Gastroesophageal sphincter (tissue), 4 donors: ENCODE measurements at regions not wholly inside any gene's neighbourhood (a gene's known extent, or its start where the extent isn't known, plus 50 kb on each side); places are given as distances from the start of the nearest gene placed in this dataset.
"Not testable (repeated sequence)": the region's sequence is repeated elsewhere in the genome, so short reads cannot be mapped to it uniquely, and the experiment has no call there.

Source experiments
- ATAC-seq: fragments of 150-250 bp; one replicate; pipeline ENCODE4 v1.9.1; 2016; ENCODE audit warnings: mild to moderate bottlenecking, moderate library complexity
- H3K27ac ChIP-seq, 4 donors: fragments of 200-600 bp; sonication (generic) in 3 of 4; 1 replicate in 3 of 4; 2 replicates in 1 of 4; pipeline ENCODE4 v1.5.1; 2016 to 2019
- H3K27me3 ChIP-seq: fragments of 200-600 bp; sonication (generic); one replicate; pipeline ENCODE4 v1.5.1; 2019
- H3K36me3 ChIP-seq, 2 donors: fragments of 200-600 bp; sonication (generic); one replicate each; pipeline ENCODE4 v1.5.1; 2019; ENCODE audit warnings: control low read depth in 1 of 2
- H3K4me1 ChIP-seq, 3 donors: fragments of 200-600 bp; sonication (generic); 1 replicate in 2 of 3; 2 replicates in 1 of 3; pipeline ENCODE4 v1.5.1; 2016 to 2019; ENCODE audit warnings: control low read depth in 2 of 3
- H3K4me3 ChIP-seq, 2 donors: fragments of 200-600 bp; sonication (generic); one replicate each; pipeline ENCODE4 v1.5.1; 2019; ENCODE audit warnings: mild to moderate bottlenecking in 1 of 2, moderate library complexity in 1 of 2
- H3K9me3 ChIP-seq, 3 donors: fragments of 200-600 bp; sonication (generic); one replicate each; pipeline ENCODE4 v1.5.1; 2017 to 2019; ENCODE audit warnings: control low read depth in 2 of 3
- WGBS, 2 donors: methylation state at CpG; one replicate each; pipeline ENCODE4 v1.1.5; 2018; ENCODE audit warnings: low coverage in 1 of 2; 5-methylcytosine and 5-hydroxymethylcytosine counted together

DNA sequence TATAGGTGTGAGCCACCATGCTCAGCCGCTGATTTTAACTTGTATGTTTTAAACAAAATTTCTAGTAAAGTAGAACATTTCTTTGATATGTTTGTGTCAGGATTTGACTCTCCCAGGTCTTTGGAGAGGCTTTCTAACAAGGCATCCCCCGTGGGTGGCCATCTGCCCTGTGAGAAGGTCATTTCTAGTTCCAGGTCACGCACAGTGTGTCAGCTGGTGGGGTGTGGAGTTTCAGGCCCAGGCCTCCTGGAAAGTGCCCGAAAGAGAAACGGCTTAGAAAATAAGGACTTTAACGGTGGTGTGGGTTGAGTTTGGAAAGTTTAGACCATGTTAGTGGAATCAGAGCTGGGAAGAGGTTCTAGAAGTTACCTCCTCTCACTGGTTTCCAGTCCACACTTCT is 61.0 kb downstream of the SPDYE17 start:
- not testable (repeated sequence) for ATAC-seq, H3K4me3 ChIP-seq, H3K9me3 ChIP-seq, H3K36me3 ChIP-seq, H3K27me3 ChIP-seq, H3K4me1 ChIP-seq, H3K27ac ChIP-seq
- no CpG with 5 or more reads among the region's 6 CpGs for WGBS, 2 donors

DNA sequence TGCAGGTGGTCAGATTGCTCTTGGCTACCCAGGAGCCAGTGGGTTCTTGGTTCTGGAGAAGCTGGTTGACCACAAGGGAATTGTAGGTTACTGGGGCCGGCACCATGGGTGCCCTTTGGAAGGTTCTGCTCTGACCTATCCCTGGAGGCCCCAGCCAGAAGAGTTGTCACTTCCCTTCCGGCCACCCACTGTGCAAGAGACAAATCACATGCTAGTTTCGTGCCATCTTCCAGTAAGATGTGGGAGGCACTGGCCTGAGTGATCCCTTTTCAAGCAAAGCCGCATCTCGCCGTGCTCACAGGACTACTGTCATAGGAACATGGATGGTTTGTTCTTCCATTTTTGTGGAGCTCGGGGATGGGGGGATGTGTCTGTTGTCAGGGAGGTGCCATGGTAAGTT is 62.3 kb downstream of the SPDYE17 start:
- H3K27me3 ChIP-seq, ATAC-seq, H3K4me1 ChIP-seq, H3K9me3 ChIP-seq, H3K4me3 ChIP-seq, H3K27ac ChIP-seq, H3K36me3 ChIP-seq: not testable (repeated sequence)
- WGBS, 2 donors, result 100% methylated on average over 1 of the region's 7 CpGs; no CpG with 5 or more reads in 1 of the 2 donors

DNA sequence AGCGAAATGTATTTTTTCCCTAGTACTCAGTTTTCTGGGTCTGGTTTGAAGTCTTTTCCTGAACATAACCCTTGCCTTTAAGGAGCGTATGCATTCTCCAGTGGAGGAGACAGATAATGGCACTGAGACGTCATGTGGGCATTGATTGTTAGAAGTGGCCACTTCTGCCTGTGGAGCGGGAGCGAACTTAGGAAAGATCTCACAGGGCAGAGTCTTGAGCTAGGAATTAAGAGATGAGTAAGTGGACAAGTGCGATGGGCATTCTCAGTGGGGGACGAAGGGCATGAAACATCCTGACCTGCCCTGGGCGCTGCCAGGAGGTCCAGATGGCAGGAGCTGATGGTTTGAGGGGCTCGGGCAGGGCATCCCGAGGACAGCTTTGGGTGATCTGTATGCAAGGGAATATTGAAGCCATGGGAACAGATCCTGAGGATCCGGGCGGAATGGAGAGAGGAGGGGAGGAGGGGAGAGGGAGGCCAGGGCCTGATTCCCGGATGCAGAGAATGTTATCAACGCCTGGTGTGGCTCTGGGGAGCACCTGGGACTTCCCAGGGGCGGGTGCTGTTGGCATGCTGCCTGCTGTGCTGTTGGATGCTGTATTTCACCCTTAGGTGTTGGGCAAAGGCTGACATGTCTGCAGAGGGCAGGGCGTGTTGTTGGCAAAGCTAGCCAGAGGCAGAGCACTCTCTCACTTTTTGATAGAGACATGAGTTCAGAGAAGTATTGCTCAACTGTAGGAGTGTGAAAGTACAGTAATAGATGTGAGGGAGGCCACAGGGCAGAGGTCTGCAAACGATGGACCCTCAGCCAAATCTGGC is 66.2 kb downstream of the SPDYE17 start:
- not testable (repeated sequence) for H3K4me1 ChIP-seq, H3K36me3 ChIP-seq, H3K27ac ChIP-seq, H3K27me3 ChIP-seq, H3K9me3 ChIP-seq, H3K4me3 ChIP-seq
- WGBS, 2 donors, result no CpG with 5 or more reads among the region's 17 CpGs
- ATAC-seq, result peak; percentile 62

DNA sequence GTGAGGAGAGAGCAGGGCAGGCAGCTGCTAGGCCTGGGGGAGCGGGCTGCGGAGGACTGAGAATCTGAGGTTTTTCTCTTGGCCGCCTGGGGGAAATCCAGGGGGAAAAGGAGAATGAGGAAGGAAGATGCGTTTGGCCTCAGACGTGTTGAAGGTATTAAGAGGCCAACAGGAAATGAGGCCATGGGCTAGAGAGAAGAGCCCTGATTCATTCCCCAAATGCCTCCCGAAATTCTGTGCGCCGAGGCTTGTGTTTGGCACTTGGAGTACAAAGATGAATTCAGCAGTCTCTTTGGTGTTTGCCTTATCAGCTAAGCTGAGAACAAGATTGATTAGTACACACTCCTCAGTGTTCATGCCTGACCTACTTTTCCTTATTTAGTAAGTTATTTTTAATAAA is 68.1 kb downstream of the SPDYE17 start:
- ATAC-seq, result peak; percentile 65
- not testable (repeated sequence) for H3K27ac ChIP-seq
- WGBS, 2 donors, result no CpG with 5 or more reads among the region's 8 CpGs

DNA sequence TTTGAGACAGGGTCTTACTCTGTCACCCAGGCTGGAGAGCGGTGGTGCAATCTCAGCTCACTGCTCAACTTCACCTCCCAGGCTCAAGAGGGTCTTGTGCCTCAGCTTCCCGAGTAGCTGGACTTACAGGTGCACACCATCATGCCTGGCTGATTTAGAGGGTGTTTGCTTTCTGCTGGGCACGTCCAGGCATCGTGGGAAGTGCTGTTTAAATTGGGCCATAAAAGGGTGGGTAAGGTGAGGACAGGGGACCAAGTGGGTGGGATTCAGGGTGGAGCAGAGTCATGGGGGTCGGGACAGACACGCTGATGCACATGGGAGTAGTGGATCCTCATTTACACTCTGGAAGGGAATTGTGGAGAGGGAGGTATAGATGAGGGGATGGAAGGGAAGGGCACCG is 69.1 kb downstream of the SPDYE17 start:
- H3K4me1 ChIP-seq, H3K4me3 ChIP-seq, H3K27me3 ChIP-seq, H3K36me3 ChIP-seq, ATAC-seq, H3K27ac ChIP-seq, H3K9me3 ChIP-seq: not testable (repeated sequence)
- WGBS, 2 donors, result 86% methylated on average over 2 of the region's 7 CpGs; no CpG with 5 or more reads in 1 of the 2 donors

More for the DNA sequence above, 68.1 kb downstream of the SPDYE17 start:
- H3K36me3 ChIP-seq, H3K4me3 ChIP-seq, H3K4me1 ChIP-seq, H3K27me3 ChIP-seq, H3K9me3 ChIP-seq: not testable (repeated sequence)

DNA sequence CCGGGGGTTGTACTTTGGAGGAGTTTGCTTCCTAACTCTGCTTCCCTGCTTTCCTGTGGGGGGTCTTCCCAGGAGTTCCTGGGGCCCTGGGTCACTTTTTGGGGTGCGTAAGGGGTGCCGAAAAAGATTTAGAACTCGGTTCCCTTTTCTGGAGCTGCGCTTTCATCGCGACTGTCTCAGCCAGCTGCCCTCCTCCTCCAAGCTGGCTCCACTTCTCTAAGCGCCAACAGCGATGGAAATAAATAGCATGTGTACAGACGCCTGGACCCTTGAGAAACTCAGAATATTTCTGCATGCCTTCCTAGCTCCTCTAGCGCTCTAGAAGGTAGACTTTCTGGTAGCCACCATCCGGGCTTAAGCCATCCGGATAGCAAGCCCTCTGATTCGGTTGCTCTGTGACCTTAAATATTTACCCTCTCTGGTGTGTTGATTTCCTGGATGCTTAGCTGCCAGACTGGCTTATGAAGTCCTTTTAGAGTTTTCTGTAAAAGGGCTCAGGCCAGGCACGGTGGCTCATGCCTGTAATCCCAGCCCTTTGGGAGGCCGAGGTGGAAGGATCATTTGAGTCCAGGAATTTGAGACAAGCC is 71.7 kb downstream of the SPDYE17 start:
- not testable (repeated sequence) for H3K4me1 ChIP-seq, H3K27ac ChIP-seq, ATAC-seq, H3K27me3 ChIP-seq, H3K36me3 ChIP-seq, H3K4me3 ChIP-seq, H3K9me3 ChIP-seq
- no CpG with 5 or more reads among the region's 16 CpGs for WGBS, 2 donors

- not testable (repeated sequence) for H3K27me3 ChIP-seq, H3K9me3 ChIP-seq, H3K36me3 ChIP-seq, H3K4me3 ChIP-seq, H3K4me1 ChIP-seq
- ATAC-seq, result peak; percentile 95
- no CpG with 5 or more reads among the region's 69 CpGs for WGBS, 2 donors
- peak overlapping the region in 1 of 4 donors; percentile 71 for H3K27ac ChIP-seq
These were observed 72.4 kb downstream of the SPDYE17 start for GRCh38 chr7:76959573-76960399.

GRCh38 chr7:76956531-76956930 is 75.6 kb downstream of the SPDYE17 start:
- H3K4me1 ChIP-seq, H3K27me3 ChIP-seq, H3K9me3 ChIP-seq, H3K4me3 ChIP-seq, H3K27ac ChIP-seq, H3K36me3 ChIP-seq, ATAC-seq: not testable (repeated sequence)
- WGBS, 2 donors, result no CpG with 5 or more reads among the region's 5 CpGs

DNA sequence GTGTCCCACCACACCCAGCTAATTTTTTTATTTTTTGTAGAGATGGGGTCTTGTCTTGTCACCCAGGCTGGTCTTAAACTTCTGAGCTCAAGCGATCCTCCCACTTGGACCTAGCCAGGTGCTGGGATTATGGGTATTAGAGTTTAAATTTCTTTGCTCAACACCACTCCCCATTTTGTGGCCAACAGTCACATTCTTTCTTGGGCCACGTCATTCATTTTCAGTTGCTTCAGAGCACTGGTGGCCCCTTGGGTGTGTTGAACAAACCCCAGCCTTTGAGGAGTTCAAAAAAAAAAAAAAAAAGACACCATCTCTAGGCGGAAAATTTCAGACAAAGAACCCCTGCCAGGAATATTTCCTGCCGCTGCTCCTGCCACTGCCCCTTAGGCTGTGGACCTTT is 77.0 kb downstream of the SPDYE17 start:
- H3K27me3 ChIP-seq, ATAC-seq: not testable (repeated sequence)
- no CpG with 5 or more reads among the region's 4 CpGs for WGBS, 2 donors

GRCh38 chr7:76944603-76945002 is 87.6 kb downstream of the SPDYE17 start:
- H3K9me3 ChIP-seq, ATAC-seq, H3K27me3 ChIP-seq, H3K27ac ChIP-seq, H3K36me3 ChIP-seq, H3K4me3 ChIP-seq, H3K4me1 ChIP-seq: not testable (repeated sequence)

More for the DNA sequence above, 77.0 kb downstream of the SPDYE17 start:
- not testable (repeated sequence) for H3K27ac ChIP-seq, H3K9me3 ChIP-seq, H3K36me3 ChIP-seq, H3K4me3 ChIP-seq, H3K4me1 ChIP-seq

- not testable (repeated sequence) for H3K4me1 ChIP-seq, H3K27me3 ChIP-seq, ATAC-seq, H3K4me3 ChIP-seq, H3K9me3 ChIP-seq, H3K27ac ChIP-seq, H3K36me3 ChIP-seq
- WGBS, 2 donors, result 100% methylated on average over 1 of the region's 2 CpGs
These were observed 90.1 kb downstream of the SPDYE17 start for GRCh38 chr7:76941809-76942765.

DNA sequence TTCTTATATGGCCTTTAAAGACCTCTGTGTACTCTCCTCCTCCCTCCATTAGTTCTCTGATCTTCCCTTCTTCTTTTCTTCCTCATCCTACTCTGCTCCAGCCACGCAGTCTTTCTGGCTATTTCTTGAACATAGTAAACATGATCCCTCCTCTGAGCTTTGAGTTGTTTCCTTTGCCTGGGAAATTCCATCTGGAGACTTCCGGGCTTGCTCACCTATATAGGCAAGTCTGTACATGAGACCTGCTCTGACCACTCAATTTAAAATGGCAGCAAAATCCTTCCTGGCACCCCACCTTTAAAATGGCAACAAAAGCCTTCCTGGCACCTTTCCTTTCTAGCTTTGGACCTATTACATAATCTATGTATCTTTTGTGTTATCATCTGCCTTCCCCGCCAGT is 94.4 kb downstream of the SPDYE17 start:
- not testable (repeated sequence) for H3K27ac ChIP-seq, H3K9me3 ChIP-seq, H3K4me1 ChIP-seq, H3K27me3 ChIP-seq, ATAC-seq, H3K36me3 ChIP-seq, H3K4me3 ChIP-seq
- 84% methylated on average over 2 of the region's 3 CpGs; no CpG with 5 or more reads in 1 of the 2 donors for WGBS, 2 donors

DNA sequence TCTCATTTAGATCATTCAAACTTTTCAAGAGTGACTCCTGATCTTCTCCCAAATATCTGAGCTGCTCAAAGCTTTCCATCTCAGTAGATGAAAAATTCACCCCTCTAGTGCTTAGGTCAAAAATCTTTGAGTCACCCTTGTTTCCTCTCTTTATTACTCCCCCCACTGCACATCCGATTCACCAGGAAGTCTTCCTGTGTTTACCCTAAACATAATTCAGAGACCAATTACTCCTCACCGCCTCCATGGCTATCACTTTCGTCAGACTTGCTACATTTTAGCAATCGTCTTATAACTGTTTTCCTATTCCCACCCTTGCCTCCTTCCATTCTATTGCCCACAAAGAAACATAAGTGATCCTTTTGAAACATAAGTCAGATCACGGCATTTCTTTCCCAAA is 94.8 kb downstream of the SPDYE17 start:
- H3K4me3 ChIP-seq, H3K27ac ChIP-seq, ATAC-seq, H3K36me3 ChIP-seq, H3K27me3 ChIP-seq, H3K9me3 ChIP-seq, H3K4me1 ChIP-seq: not testable (repeated sequence)
- WGBS, 2 donors, result 77 to 82% methylated on average over 3 to 5 of the region's 5 CpGs
